CD14-positive monocyte (primary cell): ENCODE measurements at regions not wholly inside any gene's neighbourhood (a gene's known extent, or its start where the extent isn't known, plus 50 kb on each side); places are given as distances from the start of the nearest gene placed in this dataset.
"Not testable (repeated sequence)": the region's sequence is repeated elsewhere in the genome, so short reads cannot be mapped to it uniquely, and the experiment has no call there.

ENCODE experiments used
- DNase-seq, 3 donors: peaks; one replicate each; pipeline ENCODE4 v3.0.0-alpha.2; 2011 to 2022
- H2AFZ ChIP-seq: 2 replicates; pipeline ENCODE4 v1.6.0; 2012; ENCODE audit warnings: mild to moderate bottlenecking, low read depth, low read length, inconsistent platforms; ENCODE audit not compliant: insufficient read depth, poor library complexity, severe bottlenecking
- H3K27ac ChIP-seq, 2 donors: 1 replicate in 1 of 2; 2 replicates in 1 of 2; pipeline ENCODE4 v1.5.1; 2012 to 2013; ENCODE audit warnings: low read length in 2 of 2, control low read depth in 1 of 2, inconsistent platforms in 1 of 2, low read depth in 1 of 2, mild to moderate bottlenecking in 1 of 2
- H3K27me3 ChIP-seq, 2 donors: one replicate each; pipeline versions ENCODE4 v1.6.0 to v1.6.1; 2011 to 2013; ENCODE audit warnings: low read length in 2 of 2; ENCODE audit not compliant: control insufficient read depth in 2 of 2, insufficient read depth in 2 of 2
- H3K36me3 ChIP-seq, 2 donors: replicated peaks in 1 of 2; 1 replicate in 1 of 2; 2 replicates in 1 of 2; pipeline versions ENCODE4 v1.5.1 to v1.6.1; 2012 to 2013; ENCODE audit warnings: low read length in 2 of 2, control low read depth in 1 of 2, inconsistent platforms in 1 of 2, mild to moderate bottlenecking in 1 of 2; ENCODE audit not compliant: insufficient read depth in 2 of 2, control insufficient read depth in 1 of 2
- H3K4me1 ChIP-seq, 2 donors: 1 replicate in 1 of 2; 2 replicates in 1 of 2; pipeline versions ENCODE4 v1.5.1 to v1.6.1; 2012 to 2013; ENCODE audit warnings: low read length in 2 of 2, control low read depth in 1 of 2, inconsistent platforms in 1 of 2, mild to moderate bottlenecking in 1 of 2, moderate library complexity in 1 of 2; ENCODE audit not compliant: insufficient read depth in 2 of 2, control insufficient read depth in 1 of 2
- H3K4me2 ChIP-seq: replicated peaks from 2 replicates; pipeline ENCODE3; 2012; ENCODE audit warnings: low read length, moderate library complexity, mild to moderate bottlenecking; ENCODE audit not compliant: poor library complexity, severe bottlenecking; ENCODE audit errors: extremely low read depth
- H3K4me3 ChIP-seq, 3 experiments: fragments of 200-600 bp in 1 of 3; sonication (generic) in 1 of 3; replicated peaks in 1 of 3; 1 replicate in 2 of 3; 2 replicates in 1 of 3; pipeline ENCODE4 v1.5.1; 2011 to 2013; ENCODE audit warnings: low read length in 3 of 3, mild to moderate bottlenecking in 3 of 3, control low read depth in 2 of 3, low read depth in 2 of 3, inconsistent platforms in 1 of 3, moderate library complexity in 1 of 3
- H3K79me2 ChIP-seq: 2 replicates; pipeline ENCODE4 v1.6.0; 2012; ENCODE audit warnings: mild to moderate bottlenecking, control low read depth, inconsistent platforms, low read length, moderate library complexity; ENCODE audit not compliant: insufficient read depth
- H3K9ac ChIP-seq: 2 replicates; pipeline ENCODE4 v1.6.0; 2017; ENCODE audit warnings: low read length, mild to moderate bottlenecking; ENCODE audit not compliant: insufficient read depth, poor library complexity, severe bottlenecking
- H3K9me3 ChIP-seq, 2 donors: replicated peaks in 1 of 2; 1 replicate in 1 of 2; 2 replicates in 1 of 2; pipeline versions ENCODE4 v1.5.1 to v1.6.1; 2012 to 2013; ENCODE audit warnings: low read length in 2 of 2, control low read depth in 1 of 2; ENCODE audit not compliant: control insufficient read depth in 1 of 2, insufficient read depth in 1 of 2
- H4K20me1 ChIP-seq: 2 replicates; pipeline ENCODE4 v1.6.0; 2012; ENCODE audit warnings: mild to moderate bottlenecking, low read length, control low read depth, moderate library complexity; ENCODE audit not compliant: insufficient read depth
- H3K27ac Mint-ChIP-seq, 7 donors: one replicate each; pipeline ENCODE4 v1.8.0; 2020; ENCODE audit warnings: mild to moderate bottlenecking in 7 of 7, mixed read lengths in 7 of 7, moderate library complexity in 6 of 7, inconsistent platforms in 2 of 7
- H3K27me3 Mint-ChIP-seq, 3 donors: one replicate each; pipeline ENCODE4 v1.8.0; 2021 to 2022; ENCODE audit warnings: low read depth in 3 of 3, mild to moderate bottlenecking in 3 of 3, mixed read lengths in 3 of 3, moderate library complexity in 3 of 3, inconsistent platforms in 1 of 3
- H3K36me3 Mint-ChIP-seq, 2 donors: one replicate each; pipeline ENCODE4 v1.8.0; 2020; ENCODE audit warnings: mixed read lengths in 2 of 2, inconsistent platforms in 1 of 2, mild to moderate bottlenecking in 1 of 2
- H3K4me1 Mint-ChIP-seq: one replicate; pipeline ENCODE4 v1.8.0; 2020; ENCODE audit warnings: mild to moderate bottlenecking, mixed read lengths
- H3K4me3 Mint-ChIP-seq, 2 donors: one replicate each; pipeline ENCODE4 v1.8.0; 2020; ENCODE audit warnings: mild to moderate bottlenecking in 2 of 2, mixed read lengths in 2 of 2, moderate library complexity in 1 of 2
- H3K9me3 Mint-ChIP-seq, 7 donors: one replicate each; pipeline ENCODE4 v1.8.0; 2020 to 2022; ENCODE audit warnings: mixed read lengths in 7 of 7, mild to moderate bottlenecking in 6 of 7, moderate library complexity in 6 of 7, inconsistent platforms in 2 of 7
- CTCF ChIP-seq: fragments of 200-600 bp; IDR thresholded peaks from one replicate; pipeline ENCODE4 v1.8.0; 2022; ENCODE audit warnings: antibody characterized with exemption, mild to moderate bottlenecking
- WGBS: methylation state at CpG from one replicate; pipeline ENCODE4 v1.1.5; 2013; ENCODE audit warnings: missing lambda C conversion rate; ENCODE audit not compliant: insufficient coverage; 5-methylcytosine and 5-hydroxymethylcytosine counted together
- intact Hi-C, 2 donors: fragments of 100-400 bp; cut with micrococcal nuclease; formaldehyde crosslinking; loops; one replicate each; pipeline versions ENCODE4 v1.15.0 to v1.15.1; 2023

- H3K9ac ChIP-seq, H3K9me3 ChIP-seq, H3K27me3 Mint-ChIP-seq, H3K4me2 ChIP-seq, H3K79me2 ChIP-seq, H3K36me3 Mint-ChIP-seq, H3K27me3 ChIP-seq, H3K36me3 ChIP-seq, H3K4me3 ChIP-seq, H4K20me1 ChIP-seq, intact Hi-C loops: not testable (repeated sequence)
- H3K27ac Mint-ChIP-seq, result peak overlapping the region; percentile 22 to 93 (median 84)
- peaks cover 32 to 39% of the 10 kb centered on the region in 2 donors for H3K4me1 ChIP-seq
- H3K4me1 Mint-ChIP-seq, result peaks cover 54% of the 10 kb centered on the region
- peak overlapping the region; percentile 21 for H2AFZ ChIP-seq
- H3K4me3 Mint-ChIP-seq, result peak overlapping the region in 1 of 2 donors; percentile 31
- H3K9me3 Mint-ChIP-seq, result peaks cover 3 to 19% (median 11%) of the 10 kb centered on the region in 7 donors
- no CpG with 5 or more reads among the region's 4 CpGs for WGBS
- peak overlapping the region; percentile 43 to 70 for H3K27ac ChIP-seq
- DNase-seq, result peak in 2 of 3 donors; percentile 21
Observed at GRCh38 chr5:112523674-112524263, 104.7 kb upstream of the EPB41L4A start.

GRCh38 chr5:112525217-112525616, 106.1 kb upstream of the EPB41L4A start:
- Histone ChIP-seq H3K4me3 (no peak overlapping the region), H3K4me2 (no peak overlapping the region), H3K27ac (no peak overlapping the region), H3K27me3 (no peaks in the 10 kb centered on the region), H3K36me3 (no peaks in the 10 kb centered on the region), H3K79me2 (no peaks in the 10 kb centered on the region), H3K9me3 (no peaks in the 10 kb centered on the region), H4K20me1 (no peaks in the 10 kb centered on the region), H3K4me1 (peaks cover 32 to 35% of the 10 kb centered on the region in 2 donors), H2AFZ (no peak overlapping the region), H3K9ac (no peak overlapping the region)
- Mint-ChIP-seq H3K9me3 (peaks cover 0 to 12% (median 3%) of the 10 kb centered on the region in 7 donors), H3K27me3 (peaks cover 0 to 2% (median 0%) of the 10 kb centered on the region in 3 donors), H3K36me3 (peaks cover 2 to 3% of the 10 kb centered on the region in 2 donors), H3K4me3 (no peak overlapping the region), H3K4me1 (peaks cover 49% of the 10 kb centered on the region), H3K27ac (peak overlapping the region in 3 of 7 donors; percentile 45 to 93 (median 81))
- intact Hi-C loops, result no loop called here
- WGBS, result 100% methylated on average over 1 of the region's 6 CpGs
- no peak for TF ChIP-seq CTCF
- DNase-seq, result no peak
